ENCODE measurements at regions not wholly inside any gene's neighbourhood (a gene's known extent, or its start where the extent isn't known, plus 50 kb on each side); places are given as distances from the start of the nearest gene placed in this dataset.
A peak's percentile ranks its signal among the peaks of the same experiment; 100 is the strongest.
"Not testable (repeated sequence)": the region's sequence is repeated elsewhere in the genome, so short reads cannot be mapped to it uniquely, and the experiment has no call there.

DNA sequence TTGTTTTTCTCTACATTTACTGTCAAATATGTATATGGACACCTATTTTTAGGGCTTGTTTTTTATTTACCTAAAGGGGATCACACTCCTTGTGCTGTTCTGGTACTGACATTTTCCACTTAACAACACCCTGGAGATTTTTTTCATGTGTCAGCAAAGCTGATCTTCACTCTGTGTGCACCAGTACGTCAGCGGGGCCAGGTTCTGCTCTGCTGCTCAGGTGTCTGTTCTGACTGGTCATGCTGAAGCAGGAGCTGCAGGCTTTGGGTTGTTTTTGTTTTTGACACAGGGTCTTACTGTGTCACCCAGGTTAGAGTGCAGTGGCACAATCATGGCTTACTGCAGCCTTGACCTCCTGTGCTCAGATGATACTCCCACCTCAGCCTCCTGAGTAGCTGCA is 81.9 kb upstream of the CCND2 start:
- no peak for DNase-seq (ENCODE audit: low read depth)

DNA sequence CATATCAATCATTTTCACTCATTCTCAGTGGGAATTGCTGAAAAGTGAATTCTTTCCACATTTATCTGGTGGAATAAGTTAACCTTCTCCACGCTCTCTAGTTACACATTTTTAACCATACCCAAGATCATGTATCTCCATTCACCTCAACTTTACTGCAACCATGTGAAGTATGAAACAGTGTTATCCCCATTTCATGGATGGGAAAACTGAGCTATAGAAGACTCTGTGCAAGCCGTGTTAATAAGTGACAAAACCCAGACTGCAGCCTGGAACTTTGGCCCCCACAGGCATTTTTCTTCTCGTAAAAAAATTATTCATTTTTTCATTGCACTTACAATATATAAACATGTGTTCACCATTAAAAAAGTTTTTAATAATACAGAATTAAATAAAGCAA is 82.4 kb upstream of the CCND2 start:
- no peak for DNase-seq (ENCODE audit: low read depth)

DNA sequence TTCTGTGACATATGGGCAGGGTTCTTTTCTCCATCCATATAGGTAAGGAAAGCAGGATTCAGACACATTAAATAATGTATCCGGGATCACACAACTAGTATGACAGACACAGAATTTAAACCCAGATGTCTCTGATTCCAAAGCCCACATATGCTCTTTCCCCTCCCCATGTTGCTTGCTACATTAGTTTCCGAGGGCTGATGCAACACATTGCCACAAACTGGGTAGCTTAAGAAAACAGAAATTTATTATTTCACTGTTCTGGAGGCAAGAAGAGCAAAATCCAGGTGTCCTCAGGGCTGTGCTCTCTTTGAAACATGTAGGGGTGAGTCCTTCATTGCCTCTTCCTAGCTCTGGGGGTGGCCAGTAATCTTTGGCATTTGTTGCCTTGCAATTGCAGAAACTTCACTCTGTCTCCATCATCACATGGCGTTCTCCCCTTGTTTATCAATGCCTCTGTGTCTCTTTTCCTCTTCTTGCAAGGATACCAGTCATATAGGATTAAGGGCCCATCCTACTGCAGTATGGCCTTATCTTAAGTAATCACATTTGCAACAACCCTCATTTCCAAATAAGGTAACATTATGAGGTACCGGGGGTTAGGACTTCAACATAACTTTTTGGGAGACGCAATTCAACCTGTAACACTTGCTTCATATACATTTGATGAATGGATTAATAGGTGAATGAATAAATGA is 83.0 kb upstream of the CCND2 start:
- DNase-seq (ENCODE audit: low read depth), result no peak

DNA sequence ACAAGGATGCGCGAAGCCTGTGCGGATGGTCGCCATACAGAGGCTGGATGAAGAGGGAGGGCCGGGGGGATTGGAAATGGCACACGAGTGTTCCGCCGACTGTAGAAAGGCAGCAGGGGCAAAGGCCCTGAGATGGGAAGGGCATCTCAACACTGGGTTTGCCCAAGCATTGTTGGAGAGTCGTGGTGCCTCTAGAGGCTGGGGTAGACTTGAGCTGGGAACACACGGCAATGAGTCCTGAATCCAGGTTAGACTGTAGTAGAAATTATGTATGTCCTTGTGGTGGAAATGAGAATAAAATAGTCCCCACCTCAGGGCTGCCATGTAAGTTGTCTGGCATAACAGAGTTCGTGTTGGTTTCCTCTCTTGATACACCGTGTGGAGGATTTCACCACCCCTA is 83.8 kb upstream of the CCND2 start:
- no peak for DNase-seq (ENCODE audit: low read depth)

DNA sequence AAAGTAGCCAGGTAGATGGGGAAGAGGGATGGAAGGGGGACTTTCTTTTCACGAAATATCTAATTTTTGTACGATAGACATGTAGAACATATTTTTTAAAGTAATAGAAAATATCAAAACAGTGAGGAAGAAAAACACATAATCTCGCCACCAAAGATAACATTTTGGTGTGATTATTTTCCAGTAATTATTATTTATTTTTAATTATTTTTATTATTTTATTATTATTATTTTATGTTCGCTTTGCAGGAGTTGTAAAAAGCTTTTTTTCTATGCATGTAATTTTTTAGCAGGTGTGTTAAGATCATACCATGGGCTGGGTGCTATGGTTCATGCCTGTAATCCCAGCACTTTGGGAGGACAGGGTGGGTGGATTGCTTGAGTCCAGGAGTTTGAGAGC is 85.6 kb upstream of the CCND2 start:
- no peak for DNase-seq (ENCODE audit: low read depth)

DNA sequence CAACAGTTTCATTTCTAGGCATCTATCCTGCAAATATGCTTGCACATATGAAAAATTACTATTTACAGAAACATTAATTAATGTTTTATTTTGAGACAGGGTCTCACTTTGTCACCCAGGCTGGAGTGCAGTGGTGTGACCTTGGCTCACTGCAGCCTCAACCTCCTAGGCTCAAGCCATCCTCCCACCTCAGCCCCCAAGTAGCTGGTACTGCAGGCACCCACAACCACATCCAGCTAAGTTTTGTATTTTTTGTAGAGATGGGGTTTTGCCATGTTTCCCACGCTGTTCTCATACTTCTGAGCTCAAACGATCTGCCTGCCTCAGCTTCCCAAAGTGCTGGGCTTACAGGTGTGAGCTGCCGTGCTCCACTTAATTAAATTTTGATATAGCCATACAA is 86.2 kb upstream of the CCND2 start:
- not testable (repeated sequence) for DNase-seq (ENCODE audit: low read depth)

DNA sequence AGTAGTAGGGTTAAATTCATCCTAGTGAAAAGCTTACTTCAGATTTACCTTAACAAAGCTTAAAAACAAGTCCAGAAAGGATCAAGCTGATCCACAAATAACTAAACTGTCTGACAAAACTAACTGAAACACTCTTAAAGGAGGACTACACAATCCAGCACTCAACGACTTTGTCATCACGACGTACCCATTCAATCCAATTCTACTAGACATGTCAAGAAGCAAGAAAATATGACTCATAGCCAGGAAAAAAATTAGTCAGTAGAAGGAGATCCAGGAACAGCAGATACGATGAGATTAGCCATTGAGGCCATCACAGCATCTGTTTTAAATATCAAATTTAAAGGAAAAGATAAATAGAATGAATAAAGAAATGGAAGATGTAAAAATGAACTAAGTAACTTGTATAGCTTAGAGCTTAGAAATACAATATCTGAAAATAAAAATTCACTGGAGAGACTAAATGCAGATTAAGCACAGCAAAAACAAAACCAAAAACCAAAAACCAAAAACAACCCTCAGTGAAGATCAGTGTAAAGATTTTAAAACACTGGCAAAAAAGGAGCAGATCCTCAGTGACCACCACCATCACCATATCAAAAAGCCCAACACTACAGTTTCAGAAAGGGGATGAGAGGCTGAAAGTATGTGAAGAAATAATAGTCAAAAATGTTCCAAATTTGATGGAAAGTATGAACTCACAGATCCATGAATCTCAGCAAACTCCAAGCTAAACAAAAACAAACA is 95.0 kb upstream of the CCND2 start:
- no peak for DNase-seq (ENCODE audit: low read depth)

DNA sequence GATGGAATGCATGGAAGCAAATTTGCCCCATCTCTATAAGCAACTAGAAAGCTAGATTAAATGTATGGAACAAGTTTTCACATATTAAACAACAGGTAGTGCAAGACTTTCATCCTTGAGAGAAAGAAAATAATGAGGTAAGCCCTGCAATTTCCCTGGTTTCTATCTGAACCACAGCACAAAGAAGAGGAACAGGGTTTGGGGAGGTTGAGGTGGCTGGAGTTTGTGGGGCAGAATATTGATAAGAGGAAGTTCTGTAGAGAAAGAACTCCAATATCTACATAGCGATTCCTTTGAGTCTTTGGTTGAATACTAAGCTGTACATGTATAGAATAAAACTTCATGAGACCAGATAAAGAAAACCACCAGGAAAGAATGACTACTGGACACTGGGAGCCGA is 96.3 kb upstream of the CCND2 start:
- no peak for DNase-seq (ENCODE audit: low read depth)

DNA sequence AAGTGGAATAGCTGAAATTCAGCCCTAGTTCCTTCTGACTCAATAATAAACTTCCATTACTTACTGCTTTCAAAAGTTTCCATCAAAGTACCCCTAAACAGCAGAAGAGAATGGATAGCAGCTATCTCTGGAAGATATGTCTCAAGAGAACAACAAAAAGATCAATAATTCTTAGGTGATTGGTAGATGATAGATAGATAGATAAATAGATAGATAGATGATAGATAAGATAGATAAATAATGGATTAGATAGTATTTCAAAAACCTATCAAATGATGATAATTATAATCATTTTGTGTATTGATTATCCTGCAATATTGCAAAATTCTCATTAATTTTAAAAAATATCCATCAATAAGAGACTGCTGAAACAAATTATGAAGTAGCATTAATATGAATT is 97.4 kb upstream of the CCND2 start:
- DNase-seq (ENCODE audit: low read depth), result no peak

DNA sequence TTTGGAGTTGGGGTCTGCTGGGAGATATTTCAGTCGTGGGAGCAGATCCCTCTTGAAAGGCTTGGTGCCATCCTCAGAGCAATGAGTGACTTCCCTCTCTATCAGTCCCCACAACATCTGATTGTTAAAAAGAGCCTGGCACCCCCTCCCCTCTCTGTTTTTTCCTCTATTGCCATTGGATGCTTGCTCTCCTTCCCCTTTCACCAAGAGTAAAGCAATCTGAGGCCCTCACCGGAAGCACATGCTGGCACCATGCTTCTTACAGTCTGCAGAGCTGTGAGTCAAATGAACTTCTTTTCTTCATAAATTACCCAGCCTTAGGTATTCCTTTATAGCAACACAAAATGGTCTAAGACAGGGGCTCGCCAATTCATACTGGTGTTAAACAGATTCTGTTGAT is 99.1 kb upstream of the CCND2 start:
- DNase-seq (ENCODE audit: low read depth), result no peak

DNA sequence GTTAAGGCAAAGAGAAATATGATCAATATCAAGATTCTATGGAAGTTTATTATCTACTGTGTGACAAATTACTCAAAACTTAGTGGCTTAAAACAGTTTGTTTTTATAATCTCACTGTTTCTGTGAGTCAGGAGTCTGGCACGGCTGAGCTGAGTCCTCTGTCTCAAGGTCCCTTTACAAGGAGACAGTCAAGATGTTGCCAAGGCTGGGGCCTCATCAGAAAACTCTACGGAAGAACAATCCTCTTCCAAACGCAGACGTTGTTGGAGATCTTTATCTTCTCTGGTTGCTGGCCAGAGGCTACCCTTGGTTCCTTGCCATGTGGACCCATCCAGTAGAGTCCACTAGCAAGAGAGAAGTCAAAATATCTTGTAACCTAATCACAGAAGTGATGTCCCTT is 100.6 kb upstream of the CCND2 start:
- no peak for DNase-seq (ENCODE audit: low read depth)

DNA sequence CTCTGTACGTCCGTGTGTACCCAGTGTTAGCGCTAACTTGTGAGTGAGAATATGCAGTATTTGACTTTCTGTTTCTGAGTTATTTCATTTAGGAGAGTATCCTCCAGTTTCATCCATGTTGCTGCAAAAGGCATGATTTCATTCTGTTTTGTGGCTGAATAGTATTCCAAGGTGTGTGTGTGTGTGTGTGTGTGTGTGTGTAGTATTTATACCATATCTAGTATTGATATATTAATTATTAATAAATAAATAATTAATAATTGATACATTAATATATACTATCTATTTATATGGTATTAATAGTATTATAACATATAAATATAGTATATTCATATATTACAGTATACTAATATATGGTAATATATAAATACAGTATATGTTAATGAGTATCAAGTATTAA is 101.8 kb upstream of the CCND2 start:
- DNase-seq (ENCODE audit: low read depth), result no peak

DNA sequence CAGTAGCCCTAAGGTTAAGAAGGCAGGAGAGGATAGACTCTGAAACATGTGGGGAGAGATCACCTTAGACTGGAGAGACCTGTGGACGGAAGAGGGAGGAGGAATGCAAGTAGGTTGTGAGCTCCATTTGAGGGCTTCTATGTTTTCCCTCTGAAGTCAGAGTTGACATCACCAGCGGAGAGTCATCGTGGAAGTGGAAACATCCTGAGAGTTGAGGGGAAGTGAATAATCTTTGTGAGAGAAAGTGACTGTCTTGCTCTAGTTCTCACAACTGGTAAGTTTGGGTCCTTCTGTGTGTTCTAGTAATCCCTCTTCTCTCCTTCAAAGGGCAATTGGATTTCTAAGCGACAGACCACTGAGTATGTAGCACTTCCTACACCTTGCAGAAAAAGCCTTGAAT is 103.6 kb upstream of the CCND2 start:
- no peak for DNase-seq (ENCODE audit: low read depth)

DNA sequence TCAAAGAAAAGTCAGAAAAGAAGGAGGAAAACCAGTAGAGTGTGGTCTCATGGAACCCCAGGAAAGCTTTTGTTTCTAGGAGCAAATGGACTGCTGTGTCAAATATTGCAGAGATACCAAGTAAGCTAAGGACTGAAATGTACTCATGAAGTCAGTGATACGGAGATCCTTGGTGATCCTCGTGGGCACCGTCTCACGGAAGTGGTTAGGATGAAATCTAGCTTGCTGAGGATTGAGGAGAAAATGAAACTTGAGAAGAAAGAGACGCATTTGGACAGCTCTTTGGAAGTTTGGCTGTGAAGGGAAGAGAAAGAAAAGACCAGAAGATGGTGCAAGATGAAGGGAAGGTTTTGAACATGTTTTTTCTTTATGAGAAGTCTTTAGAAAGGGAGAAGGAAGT is 104.0 kb upstream of the CCND2 start:
- no peak for DNase-seq (ENCODE audit: low read depth)

DNA sequence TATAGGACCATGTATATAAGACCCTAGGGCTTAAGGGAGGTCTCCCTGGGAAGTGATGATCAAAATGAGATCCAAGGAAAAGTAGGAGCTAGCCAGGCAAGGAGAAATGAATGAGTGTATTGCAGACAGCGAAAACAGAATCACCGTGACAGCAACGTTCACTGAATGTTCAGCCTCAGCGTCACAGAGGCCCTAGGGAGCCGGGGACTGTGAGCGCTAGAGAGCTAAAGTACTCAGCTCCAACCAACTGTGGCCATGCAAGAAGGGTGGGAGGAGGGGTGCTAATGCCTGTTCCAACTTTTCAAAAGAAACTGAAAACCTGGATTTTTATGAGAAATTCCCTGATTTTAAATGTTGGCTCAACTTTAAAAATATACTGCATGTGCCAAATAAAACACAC is 105.5 kb upstream of the CCND2 start:
- DNase-seq (ENCODE audit: low read depth), result no peak

DNA sequence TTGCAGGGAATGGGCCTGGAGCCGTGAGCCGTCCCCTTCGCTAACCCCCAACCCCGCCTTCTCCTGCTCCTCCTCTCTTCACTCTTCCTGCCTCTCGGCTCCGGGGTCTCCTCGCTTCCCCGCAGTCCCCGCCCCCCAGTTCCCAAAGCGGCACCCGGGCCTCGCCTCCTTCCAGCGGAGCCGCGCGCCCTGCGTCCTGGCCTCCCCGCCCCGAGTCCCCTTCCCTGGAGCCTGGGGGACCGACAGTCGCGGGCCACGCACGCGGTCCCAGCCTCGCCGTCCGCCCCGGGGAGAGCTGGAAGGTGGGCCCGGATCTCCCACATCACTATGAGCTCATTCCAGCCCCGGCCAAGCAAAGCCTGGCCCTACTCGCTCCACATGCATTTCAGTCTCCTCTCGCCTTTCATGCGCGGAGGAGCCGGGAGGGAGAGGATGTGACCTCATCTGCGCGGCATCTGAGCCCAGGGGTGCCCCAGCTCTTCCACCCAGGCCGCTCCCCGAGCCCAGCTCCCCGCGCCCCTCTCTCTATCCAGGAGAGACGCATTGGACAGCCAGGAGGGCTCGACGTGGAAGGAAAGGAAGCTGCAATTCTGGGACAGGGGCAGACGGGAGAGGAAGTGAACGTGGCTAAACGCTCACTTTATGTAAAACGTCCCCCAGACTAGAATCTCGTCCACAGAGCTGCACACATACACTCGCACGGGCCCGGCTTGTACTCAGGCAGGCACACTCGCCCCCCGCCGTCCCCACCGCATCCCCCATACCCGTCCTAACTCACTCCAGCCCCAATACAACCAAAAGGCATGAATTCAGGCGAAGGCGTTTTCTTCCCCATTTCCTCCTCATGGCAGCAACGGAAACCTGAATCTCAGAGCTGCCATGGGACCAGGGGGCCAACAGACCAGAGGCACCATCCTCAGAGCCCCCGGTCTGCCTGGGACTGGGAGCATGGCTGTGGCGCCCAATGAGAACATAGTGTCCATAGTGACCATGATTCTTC is 108.7 kb upstream of the CCND2 start:
- DNase-seq (ENCODE audit: low read depth), result peak; percentile 48

DNA sequence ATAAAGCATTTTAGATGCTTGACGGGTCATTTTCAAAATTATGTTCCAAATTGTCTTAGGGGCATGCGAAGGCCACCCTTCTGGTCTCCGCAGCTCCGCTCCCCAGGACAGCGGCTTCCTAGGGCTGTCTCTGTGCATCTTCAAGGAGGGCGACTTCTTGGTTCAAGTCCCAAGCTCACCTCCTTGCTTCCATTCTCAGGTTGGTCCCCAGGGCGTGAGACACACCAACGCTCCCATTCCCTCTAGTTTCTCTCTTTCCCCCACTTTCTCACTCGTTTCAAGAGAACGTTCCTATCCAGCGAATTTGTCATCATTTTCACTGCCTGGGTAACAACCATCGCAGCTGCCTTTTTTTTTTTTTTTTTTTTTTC is 109.4 kb upstream of the CCND2 start:
- no peak for DNase-seq (ENCODE audit: low read depth)

DNA sequence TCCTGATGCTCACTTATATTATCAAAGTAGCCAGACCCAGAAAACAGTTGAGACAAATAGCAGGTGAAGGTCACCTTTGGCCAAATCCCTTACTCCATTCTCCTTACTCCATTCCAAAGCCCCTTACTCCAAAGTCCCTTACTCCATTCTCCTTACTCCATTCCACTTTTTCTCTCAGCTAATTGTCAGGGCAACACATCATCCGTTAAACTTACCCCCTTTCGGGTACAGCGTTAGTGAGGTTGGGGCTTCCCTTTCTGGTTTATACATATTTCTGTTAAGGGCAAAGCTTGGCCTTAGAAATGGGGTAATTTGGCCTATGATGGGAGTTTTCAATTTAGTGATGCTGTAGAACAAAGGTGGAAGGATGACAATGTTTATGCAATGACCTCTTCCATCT is 111.8 kb upstream of the CCND2 start:
- no peak for DNase-seq (ENCODE audit: low read depth)

DNA sequence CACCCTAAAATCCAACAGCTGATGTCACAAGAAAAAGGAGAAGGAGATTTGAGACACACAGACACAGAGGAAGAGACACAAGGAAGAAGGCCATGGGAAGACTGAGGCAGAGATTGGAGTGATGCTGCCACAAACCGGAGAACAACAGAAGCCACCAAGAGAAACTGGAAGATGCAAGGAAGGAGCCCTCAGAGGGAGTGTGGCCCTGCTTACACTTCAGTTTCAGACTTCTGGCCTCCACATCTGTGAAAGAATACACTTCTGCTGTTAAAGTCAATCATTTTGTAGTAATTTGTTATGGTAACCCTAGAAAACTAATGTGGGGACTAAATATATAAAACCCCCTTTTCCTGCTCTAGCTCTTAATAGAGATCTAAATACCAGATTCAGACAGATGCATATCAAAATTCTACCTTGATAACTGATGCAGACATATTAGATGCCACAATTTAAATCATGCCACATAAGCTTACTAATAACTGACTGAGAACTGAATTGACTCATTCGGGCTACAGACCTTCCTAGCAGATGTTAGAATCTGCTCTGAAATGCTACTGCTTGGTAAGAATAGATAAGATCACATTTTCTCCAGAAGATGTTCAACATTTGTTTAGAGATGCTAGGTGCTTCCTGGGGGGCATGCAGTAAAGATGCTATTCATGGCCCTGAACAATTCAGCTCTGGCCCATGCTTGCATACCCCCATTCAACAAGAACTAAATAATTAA is 113.1 kb upstream of the CCND2 start:
- no peak for DNase-seq (ENCODE audit: low read depth)

DNA sequence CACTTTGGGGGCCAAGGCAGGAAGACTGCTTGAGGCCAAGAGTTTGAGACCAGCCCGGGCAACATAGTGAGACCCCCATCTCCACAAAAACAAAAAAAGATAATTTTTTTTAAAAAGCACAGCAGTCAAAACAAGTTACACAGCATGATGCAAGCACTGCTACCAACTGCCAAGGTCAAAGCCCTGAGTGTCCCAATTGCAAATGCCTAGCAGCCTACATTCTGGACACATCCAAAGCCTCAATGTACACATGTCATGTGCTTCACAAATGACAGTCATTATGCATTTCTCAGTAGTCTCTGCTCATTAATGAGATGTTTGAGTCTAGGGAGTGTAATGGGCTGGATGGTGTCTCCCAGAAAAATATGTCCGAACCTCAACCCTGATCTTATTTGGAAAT is 113.7 kb upstream of the CCND2 start:
- no peak for DNase-seq (ENCODE audit: low read depth)

DNA sequence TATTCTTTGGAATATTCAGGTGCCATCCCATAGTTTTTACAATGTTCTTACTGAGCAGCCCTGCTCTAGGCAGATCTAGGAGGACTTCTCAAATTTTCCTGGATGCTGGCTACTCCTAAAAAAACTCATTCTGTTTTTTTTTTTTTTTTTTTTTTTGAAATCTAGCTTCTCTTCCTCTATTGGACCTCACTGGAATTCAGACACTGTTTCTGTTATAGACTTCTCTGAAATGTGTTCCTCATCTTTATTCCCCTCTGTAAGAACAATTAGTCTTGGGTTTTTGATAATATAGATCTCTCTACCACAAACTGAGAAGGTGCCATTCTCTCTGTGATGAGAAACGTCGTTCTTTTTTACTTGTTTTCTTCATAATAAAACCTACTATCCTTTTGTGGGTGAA is 115.3 kb upstream of the CCND2 start:
- no peak for DNase-seq (ENCODE audit: low read depth)

DNA sequence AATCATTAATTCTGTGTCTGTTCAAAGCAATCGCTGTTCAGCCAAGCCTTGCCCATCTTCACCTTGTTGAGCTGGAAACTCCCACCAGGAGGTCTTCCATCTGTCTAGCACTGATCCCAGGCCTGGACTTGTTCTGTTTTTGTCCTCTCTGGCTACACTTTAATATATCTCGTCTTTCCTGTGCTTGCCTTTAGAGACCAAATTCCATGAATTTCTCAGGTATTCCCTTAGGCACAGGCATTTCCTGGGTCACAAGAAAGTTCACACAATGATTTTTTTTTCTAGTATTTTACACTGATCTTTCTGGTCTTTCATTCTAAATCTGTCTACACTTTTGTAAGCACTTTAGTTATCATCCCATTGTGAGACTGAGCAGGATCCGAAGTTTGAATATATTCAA is 116.4 kb upstream of the CCND2 start:
- DNase-seq (ENCODE audit: low read depth), result no peak

Measured in stimulated activated CD4-positive, alpha-beta T cell treated with anti-CD3 and anti-CD28 coated beads, Interleukin-2, amount 100 ng/mL, for 4 hours (primary cell).